ENCODE measurements at regions not wholly inside any gene's neighbourhood (a gene's known extent, or its start where the extent isn't known, plus 50 kb on each side); places are given as distances from the start of the nearest gene placed in this dataset.
A peak's percentile ranks its signal among the peaks of the same experiment; 100 is the strongest.

GRCh38 chr5:112608975-112609374, 128.7 kb upstream of the APC start:
- ATAC-seq (no peak), DNase-seq (no peak)
- intact Hi-C loops (cut with micrococcal nuclease) = no loop called here

DNA sequence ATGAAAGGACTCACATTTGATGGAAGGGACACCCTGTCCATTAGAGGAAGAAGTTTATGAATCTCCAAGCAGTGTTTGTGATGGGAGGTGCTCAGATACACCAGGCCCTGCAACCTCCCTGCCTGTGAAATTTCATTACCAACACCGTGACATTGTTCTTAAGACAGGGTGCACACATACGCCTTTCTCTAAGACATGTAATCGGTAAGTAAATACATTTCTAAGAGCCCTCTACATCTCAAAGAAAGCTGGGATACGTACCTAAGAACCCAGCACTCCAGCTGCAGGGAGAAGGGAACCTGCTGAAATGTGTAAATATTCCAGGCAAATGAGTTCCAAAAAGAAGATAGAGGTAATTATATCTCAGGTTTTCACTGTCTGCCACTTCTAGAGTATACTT, 125.0 kb upstream of the APC start:
- intact Hi-C loops (cut with micrococcal nuclease) = no loop called here
- no peak for ATAC-seq
- DNase-seq = no peak

DNA sequence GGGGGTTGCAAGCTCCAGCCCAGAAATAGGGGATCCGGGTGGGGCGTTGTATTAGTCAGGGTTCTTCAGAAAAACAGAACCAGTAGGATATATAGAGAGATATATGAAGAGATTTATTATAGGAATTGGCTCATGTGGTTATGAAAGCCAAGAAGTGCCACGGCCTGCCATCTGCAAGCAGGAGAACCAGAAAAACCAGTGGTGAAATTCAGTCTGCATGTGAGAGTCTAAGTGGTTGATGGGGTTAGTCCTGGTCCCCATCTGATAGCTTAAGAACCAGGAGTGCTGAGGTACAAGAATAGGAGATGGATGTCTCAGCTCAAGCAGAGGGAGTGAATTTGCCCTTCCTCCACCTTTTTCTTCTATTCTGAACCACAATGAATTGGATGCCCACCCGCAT, 123.4 kb upstream of the APC start:
- DNase-seq = no peak
- intact Hi-C loops (cut with micrococcal nuclease) = no loop called here
- no peak for ATAC-seq

DNA sequence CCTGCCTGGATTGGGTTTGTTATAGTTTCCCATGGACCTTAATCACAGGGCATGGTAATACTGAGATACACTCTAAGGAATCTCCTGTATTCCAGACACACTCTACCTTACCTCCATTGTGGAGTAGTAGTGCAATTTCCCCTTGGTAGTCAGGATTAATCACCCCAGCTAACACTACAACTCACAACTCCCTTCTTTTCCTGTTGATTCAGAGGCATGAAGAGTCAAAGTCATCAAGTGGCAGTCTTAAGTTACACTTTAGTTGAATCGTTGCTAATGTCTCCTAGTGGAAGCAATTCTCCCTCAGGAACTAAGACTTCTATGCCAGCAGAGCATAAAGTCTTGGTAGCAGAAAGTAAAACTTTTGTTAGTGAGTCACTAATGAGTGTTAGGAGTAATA, 122.7 kb upstream of the APC start:
- ATAC-seq = no peak
- DNase-seq = no peak
- intact Hi-C loops (cut with micrococcal nuclease) = no loop called here

DNA sequence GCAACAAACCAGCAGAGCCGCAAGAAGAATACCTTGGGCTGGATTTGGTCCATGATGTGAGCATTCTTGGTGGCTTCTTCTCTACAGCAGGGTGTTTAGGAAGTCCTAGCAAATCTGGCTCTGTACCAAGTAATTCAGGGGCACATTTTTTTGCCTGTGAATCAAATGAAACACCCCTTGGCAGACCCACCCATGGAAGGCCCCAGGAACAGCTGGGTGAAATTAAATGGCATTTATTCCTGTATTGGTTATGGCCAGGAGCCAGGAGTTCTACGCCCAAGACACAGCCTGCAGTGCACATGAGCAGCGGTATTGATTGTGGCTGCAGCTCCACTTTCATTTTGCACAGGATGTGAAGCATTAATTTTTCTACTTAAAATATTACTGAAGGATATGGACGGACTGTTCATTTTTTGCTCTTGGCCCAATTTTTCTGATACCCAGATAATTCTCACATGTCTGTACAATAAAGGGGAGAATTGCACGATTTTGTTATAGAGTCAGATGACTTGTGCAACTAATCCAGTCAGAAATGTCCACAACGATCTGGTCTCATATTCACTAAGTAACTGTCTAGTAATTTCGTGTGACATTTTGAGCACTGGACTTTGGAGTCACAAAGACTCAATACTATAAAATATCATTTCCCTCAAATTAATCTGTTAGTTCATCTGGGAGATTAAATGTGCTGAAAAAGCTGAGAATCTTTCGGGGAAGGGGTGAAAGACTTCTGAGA, 120.7 kb upstream of the APC start:
- ATAC-seq (no peak), DNase-seq (no peak)
- intact Hi-C loops (cut with micrococcal nuclease) = no loop called here

DNA sequence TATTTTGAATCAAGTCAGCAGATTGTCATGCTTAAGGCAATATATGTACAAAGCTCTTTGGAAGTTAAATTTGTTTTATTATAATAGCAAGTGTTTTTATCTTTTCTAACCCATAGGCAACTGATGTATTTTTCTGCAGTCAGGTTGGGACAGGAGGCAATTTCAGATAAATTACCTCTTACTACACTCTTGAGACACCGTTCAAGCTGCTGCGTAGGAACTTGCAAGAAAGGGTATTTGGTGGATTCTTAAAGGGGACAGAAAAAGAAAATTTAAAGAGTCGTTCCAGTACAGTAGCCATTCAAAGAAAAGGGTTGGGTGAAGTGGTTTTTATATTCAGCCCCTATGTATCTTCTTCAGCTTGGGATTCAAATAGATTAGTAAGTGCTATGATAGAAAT, 112.4 kb upstream of the APC start:
- intact Hi-C loops (cut with micrococcal nuclease) = no loop called here
- DNase-seq = no peak
- no peak for ATAC-seq

DNA sequence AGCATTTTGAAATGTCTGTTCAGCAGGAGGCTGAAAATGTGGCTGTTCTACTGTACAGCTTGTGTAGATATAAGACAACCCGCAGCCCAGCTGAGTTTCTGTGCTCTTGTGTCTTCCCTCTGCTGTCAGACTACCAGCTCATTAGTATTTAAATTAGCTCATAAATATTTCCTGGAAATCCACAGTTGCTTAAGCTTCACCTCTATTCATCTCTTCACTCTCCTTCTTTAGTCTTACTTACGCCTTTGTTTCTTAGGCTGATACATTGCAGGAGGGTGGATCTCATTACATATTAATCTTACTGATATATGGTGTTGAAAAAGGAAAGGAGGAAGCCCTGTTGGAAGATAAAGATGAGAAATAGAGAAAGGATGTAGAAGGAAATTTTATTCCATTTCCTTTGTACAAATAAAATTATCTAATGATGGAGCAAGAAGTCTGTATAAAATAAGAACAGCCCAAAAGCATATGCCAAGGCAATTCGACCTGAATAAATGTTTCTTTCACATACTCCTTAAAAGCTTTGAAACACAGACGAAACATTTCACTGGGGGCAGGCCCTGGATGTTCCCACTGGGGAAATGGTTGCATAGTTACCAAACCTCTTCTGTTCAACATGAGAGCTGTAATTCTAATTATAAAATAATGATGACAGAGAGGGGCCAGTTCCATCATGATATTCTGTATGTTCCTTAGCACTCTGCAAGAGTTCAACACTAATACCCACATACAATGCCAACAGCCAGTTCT, 111.8 kb upstream of the APC start:
- peak; percentile 70 for ATAC-seq
- intact Hi-C loops (cut with micrococcal nuclease) = no loop called here
- DNase-seq = no peak

- peak; percentile 58 for ATAC-seq
- intact Hi-C loops (cut with micrococcal nuclease) = no loop called here
- DNase-seq = no peak
Observed at GRCh38 chr5:112626715-112627114, 111.0 kb upstream of the APC start.

- ATAC-seq (no peak), DNase-seq (no peak)
- intact Hi-C loops (cut with micrococcal nuclease) = no loop called here
Observed at GRCh38 chr5:112628214-112628980, 109.3 kb upstream of the APC start.

- DNase-seq = no peak
- ATAC-seq = no peak
- intact Hi-C loops (cut with micrococcal nuclease) = no loop called here
Observed at GRCh38 chr5:112630246-112631009, 107.3 kb upstream of the APC start.

GRCh38 chr5:112634166-112634565, 103.5 kb upstream of the APC start:
- intact Hi-C loops (cut with micrococcal nuclease) = no loop called here
- ATAC-seq (no peak), DNase-seq (no peak)

DNA sequence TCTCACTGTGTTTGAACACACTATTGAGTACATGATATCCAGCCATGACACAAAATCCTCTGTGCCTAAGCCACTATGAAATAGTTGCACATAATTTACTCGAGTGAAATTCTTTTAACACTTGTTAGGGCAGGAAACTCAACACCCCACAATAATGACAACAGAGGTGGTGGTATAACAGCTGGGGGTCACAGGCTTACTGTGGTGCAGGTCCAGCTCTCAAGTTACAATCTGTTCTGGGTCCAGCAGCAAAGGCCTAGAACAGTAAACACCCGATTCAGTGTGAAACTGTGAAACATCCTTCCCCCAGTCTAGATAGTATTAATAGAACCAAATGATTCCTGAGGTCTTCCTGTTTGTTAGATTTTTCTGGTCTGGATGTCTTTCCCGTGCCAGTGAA, 102.9 kb upstream of the APC start:
- intact Hi-C loops (cut with micrococcal nuclease) = no loop called here

GRCh38 chr5:112635276-112635675, 102.4 kb upstream of the APC start:
- ATAC-seq = no peak
- DNase-seq = no peak
- intact Hi-C loops (cut with micrococcal nuclease) = no loop called here

More for the DNA sequence above, 102.9 kb upstream of the APC start:
- no peak for DNase-seq
- no peak for ATAC-seq

DNA sequence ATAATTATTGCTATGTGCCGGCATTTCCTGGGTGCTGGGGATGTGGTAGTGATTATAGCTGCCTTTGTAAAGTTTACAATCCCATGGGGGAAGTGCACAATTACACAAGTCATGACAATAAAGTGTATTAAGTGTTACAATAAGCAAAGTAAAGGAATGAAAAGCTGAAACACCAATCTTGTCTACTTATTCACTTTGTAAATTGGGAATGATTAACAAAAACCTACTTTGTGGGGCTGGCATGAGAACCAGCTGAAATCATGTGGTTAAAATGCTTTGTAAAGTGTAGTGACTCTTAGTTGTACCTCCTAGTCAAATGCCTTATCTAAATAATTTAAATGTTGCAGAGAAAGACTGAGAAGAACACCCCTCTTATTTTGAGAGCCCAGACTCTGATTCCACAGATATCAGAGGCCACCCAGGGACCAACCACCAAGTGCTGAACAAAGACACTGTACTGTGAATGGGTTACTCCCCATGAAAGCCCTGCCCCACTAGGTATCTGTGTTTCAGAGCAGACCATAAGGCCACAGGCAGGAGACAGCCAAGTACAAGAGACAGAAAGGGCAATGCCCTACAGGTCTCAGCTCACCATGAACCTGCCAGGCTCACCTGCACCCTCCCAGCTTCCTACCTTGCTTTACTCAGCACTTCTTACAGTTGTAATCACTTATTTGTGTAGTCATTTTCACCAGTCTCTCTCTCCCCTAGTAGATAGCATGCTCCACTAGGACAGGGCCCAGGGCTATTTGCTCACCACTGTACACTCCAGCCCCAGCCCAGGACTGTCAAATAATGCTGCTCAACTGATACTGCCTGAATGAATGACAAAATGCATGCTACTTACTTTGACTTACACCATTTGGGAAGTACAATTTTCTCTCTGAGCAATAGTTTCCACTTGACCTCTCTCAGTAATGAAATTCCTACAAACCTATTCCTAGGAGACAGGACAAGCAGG, 101.6 kb upstream of the APC start:
- intact Hi-C loops (cut with micrococcal nuclease) = no loop called here
- ATAC-seq (peak; percentile 50), DNase-seq (no peak)

DNA sequence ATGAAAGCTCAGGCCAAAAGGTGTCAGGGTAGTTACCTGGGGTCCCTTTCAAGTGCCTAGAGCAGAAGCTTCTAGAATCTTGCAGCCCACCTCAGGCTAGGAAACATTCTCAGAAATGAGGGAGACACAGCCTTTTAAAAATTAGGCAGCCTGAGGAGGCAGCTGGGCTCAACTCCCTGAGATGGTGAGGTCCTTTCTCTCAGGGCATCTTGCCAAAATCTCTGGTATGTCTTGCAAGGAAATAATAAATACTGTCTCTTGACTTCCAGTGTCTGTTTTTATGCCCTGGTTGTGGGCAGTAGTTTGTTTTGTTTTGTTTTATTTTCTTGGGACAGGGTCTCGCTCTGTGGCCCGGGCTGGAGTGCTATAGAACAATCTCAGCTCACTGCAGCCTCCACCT, 100.9 kb upstream of the APC start:
- DNase-seq (no peak), ATAC-seq (no peak)
- intact Hi-C loops (cut with micrococcal nuclease) = no loop called here

- intact Hi-C loops (cut with micrococcal nuclease) = no loop called here
- DNase-seq (no peak), ATAC-seq (peak; percentile 89)
Observed at GRCh38 chr5:112637343-112637742, 100.3 kb upstream of the APC start.

DNA sequence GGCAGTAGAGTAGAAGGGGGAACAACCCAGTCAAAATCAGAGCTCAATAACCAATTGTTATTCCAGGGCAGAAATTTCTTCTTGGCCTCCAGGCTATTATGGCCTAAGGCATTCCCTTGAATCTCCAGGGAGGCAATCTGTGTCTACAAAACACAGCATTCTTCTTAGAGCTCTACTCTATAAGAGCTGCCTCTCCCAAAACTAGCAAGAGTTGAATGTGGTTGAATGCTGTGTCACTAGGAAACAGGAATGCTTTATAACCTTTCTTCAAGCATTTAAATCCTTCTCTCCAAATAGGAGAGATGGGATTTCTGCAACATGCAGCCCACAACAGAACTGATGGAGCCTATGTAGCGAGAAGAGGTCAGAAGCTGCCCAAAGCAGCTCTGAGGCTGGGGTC, 97.1 kb upstream of the APC start:
- DNase-seq = no peak
- intact Hi-C loops (cut with micrococcal nuclease) = no loop called here
- ATAC-seq = no peak

GRCh38 chr5:112641515-112642110, 96.1 kb upstream of the APC start:
- intact Hi-C loops (cut with micrococcal nuclease) = no loop called here
- ATAC-seq (no peak), DNase-seq (no peak)
